Mammary epithelial cell (primary cell): ENCODE measurements at regions not wholly inside any gene's neighbourhood (a gene's known extent, or its start where the extent isn't known, plus 50 kb on each side); places are given as distances from the start of the nearest gene placed in this dataset.

Experiments used
- EZH2 ChIP-seq: IDR thresholded peaks from 2 replicates; pipeline ENCODE4 v1.6.1; 2012; ENCODE audit warnings: low read length, inconsistent platforms, borderline replicate concordance
- TF ChIP-seq, protein P1 (sequence below), 2 donors: IDR thresholded peaks in 1 of 2; conservative IDR thresholded peaks in 1 of 2; 2 replicates each; pipeline ENCODE4 v1.5.1; 2011 to 2012; ENCODE audit warnings: inconsistent platforms in 2 of 2, low read length in 2 of 2, mild to moderate bottlenecking in 2 of 2, control low read depth in 1 of 2, low read depth in 1 of 2; ENCODE audit not compliant: insufficient read depth in 1 of 2; ENCODE audit errors: extremely low read depth in 1 of 2

DNA sequence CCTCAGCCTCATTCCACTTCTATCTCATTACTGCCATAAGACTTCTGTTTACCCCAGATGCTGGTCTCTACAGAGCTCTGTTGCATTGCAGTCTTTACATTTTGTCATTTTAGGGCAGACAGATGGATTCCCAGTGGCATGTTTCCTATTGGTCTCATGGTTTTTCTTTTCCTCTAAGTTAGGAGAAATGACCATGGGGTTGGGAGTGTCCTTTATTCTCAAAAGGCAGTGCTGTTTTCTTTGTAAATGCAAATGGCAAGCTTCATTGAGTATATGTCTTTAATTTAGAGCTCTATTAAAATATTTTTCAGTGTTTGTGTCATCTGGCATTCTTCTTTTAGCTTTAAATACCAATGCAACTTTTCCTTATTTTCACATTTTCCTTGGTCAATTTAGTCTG lies 57.0 kb downstream of the MSTN start:
- TF ChIP-seq, protein P1, sequence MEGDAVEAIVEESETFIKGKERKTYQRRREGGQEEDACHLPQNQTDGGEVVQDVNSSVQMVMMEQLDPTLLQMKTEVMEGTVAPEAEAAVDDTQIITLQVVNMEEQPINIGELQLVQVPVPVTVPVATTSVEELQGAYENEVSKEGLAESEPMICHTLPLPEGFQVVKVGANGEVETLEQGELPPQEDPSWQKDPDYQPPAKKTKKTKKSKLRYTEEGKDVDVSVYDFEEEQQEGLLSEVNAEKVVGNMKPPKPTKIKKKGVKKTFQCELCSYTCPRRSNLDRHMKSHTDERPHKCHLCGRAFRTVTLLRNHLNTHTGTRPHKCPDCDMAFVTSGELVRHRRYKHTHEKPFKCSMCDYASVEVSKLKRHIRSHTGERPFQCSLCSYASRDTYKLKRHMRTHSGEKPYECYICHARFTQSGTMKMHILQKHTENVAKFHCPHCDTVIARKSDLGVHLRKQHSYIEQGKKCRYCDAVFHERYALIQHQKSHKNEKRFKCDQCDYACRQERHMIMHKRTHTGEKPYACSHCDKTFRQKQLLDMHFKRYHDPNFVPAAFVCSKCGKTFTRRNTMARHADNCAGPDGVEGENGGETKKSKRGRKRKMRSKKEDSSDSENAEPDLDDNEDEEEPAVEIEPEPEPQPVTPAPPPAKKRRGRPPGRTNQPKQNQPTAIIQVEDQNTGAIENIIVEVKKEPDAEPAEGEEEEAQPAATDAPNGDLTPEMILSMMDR (conservative IDR thresholded peaks at IDR 0.05 in 1 of 2, IDR thresholded peaks at IDR 0.05 in 1 of 2; ENCODE audit: extremely low read depth in 1 of 2, insufficient read depth in 1 of 2, low read depth in 1 of 2, low read length in 2 of 2) = no peak
- TF ChIP-seq EZH2 = no peak
